Progenitor cell of endocrine pancreas (in vitro differentiated cells): ENCODE measurements at regions not wholly inside any gene's neighbourhood (a gene's known extent, or its start where the extent isn't known, plus 50 kb on each side); places are given as distances from the start of the nearest gene placed in this dataset.

Source experiments
- DNase-seq: peaks from one replicate; pipeline ENCODE4 v3.0.0; 2021; ENCODE audit warnings: low spot score; ENCODE audit not compliant: unreplicated experiment
- H3K27ac Mint-ChIP-seq: 2 replicates; pipeline ENCODE4 v1.8.0; 2021; ENCODE audit warnings: mild to moderate bottlenecking, moderate library complexity, mixed read lengths
- H3K27me3 Mint-ChIP-seq: 2 replicates; pipeline ENCODE4 v1.8.0; 2021; ENCODE audit warnings: mixed read lengths
- H3K36me3 Mint-ChIP-seq: 2 replicates; pipeline ENCODE4 v1.8.0; 2022; ENCODE audit warnings: mixed read lengths; ENCODE audit not compliant: insufficient read depth
- H3K4me1 Mint-ChIP-seq: 2 replicates; pipeline ENCODE4 v1.8.0; 2021; ENCODE audit warnings: low read depth, mixed read lengths
- H3K4me3 Mint-ChIP-seq: 2 replicates; pipeline ENCODE4 v1.8.0; 2021; ENCODE audit warnings: low read depth, mild to moderate bottlenecking, moderate library complexity, mixed read lengths
- H3K9me3 Mint-ChIP-seq: 2 replicates; pipeline ENCODE4 v1.8.0; 2021; ENCODE audit warnings: low read depth, mixed read lengths
- CTCF ChIP-seq: fragments of 200-600 bp; sonication (generic); IDR thresholded peaks from one replicate; pipeline ENCODE4 v1.5.0; 2021; ENCODE audit warnings: antibody characterized with exemption, mild to moderate bottlenecking; ENCODE audit not compliant: unreplicated experiment

- Mint-ChIP-seq H3K36me3 (no peaks in the 10 kb centered on the region), H3K4me3 (no peak overlapping the region), H3K9me3 (peaks cover 6% of the 10 kb centered on the region), H3K27ac (no peak overlapping the region), H3K27me3 (no peaks in the 10 kb centered on the region), H3K4me1 (peaks cover 3% of the 10 kb centered on the region)
- TF ChIP-seq CTCF, result no peak
- no peak for DNase-seq
Measured at GRCh38 chr1:234942012-234942332, 186.7 kb downstream of the TOMM20 start.

GRCh38 chr1:234941321-234942011 lies 187.2 kb downstream of the TOMM20 start:
- peaks cover 2% of the 10 kb centered on the region for H3K4me1 Mint-ChIP-seq
- no peak for TF ChIP-seq CTCF
- no peak for DNase-seq
- no peaks in the 10 kb centered on the region for H3K27me3 Mint-ChIP-seq
- no peak overlapping the region for H3K4me3 Mint-ChIP-seq
- no peak overlapping the region for H3K27ac Mint-ChIP-seq
- H3K9me3 Mint-ChIP-seq, result peaks cover 6% of the 10 kb centered on the region
- no peaks in the 10 kb centered on the region for H3K36me3 Mint-ChIP-seq

- no peaks in the 10 kb centered on the region for H3K27me3 Mint-ChIP-seq
- H3K27ac Mint-ChIP-seq, result no peak overlapping the region
Measured at GRCh38 chr1:234940841-234941240, 187.8 kb downstream of the TOMM20 start.

GRCh38 chr1:234938924-234939323 lies 189.7 kb downstream of the TOMM20 start:
- DNase-seq, result no peak
- no peak overlapping the region for H3K4me3 Mint-ChIP-seq

More at GRCh38 chr1:234940841-234941240, 187.8 kb downstream of the TOMM20 start:
- no peak overlapping the region for H3K4me3 Mint-ChIP-seq
- no peak for TF ChIP-seq CTCF
- no peaks in the 10 kb centered on the region for H3K36me3 Mint-ChIP-seq
- peaks cover 6% of the 10 kb centered on the region for H3K9me3 Mint-ChIP-seq
- no peak for DNase-seq
- no peaks in the 10 kb centered on the region for H3K4me1 Mint-ChIP-seq

GRCh38 chr1:234938135-234938534 lies 190.5 kb downstream of the TOMM20 start:
- Mint-ChIP-seq H3K36me3 (no peaks in the 10 kb centered on the region), H3K9me3 (no peaks in the 10 kb centered on the region), H3K27me3 (no peaks in the 10 kb centered on the region), H3K4me1 (no peaks in the 10 kb centered on the region), H3K27ac (no peak overlapping the region), H3K4me3 (no peak overlapping the region)
- no peak for DNase-seq
- no peak for TF ChIP-seq CTCF

More at GRCh38 chr1:234938924-234939323, 189.7 kb downstream of the TOMM20 start:
- Mint-ChIP-seq H3K27me3 (no peaks in the 10 kb centered on the region), H3K36me3 (no peaks in the 10 kb centered on the region), H3K27ac (no peak overlapping the region), H3K9me3 (no peaks in the 10 kb centered on the region), H3K4me1 (no peaks in the 10 kb centered on the region)
- no peak for TF ChIP-seq CTCF
